Liver (tissue), 3 donors: ENCODE measurements at regions not wholly inside any gene's neighbourhood (a gene's known extent, or its start where the extent isn't known, plus 50 kb on each side); places are given as distances from the start of the nearest gene placed in this dataset.

Experiments used
- ATF3 ChIP-seq: IDR thresholded peaks from 2 replicates; pipeline ENCODE4 v1.6.1; 2016; ENCODE audit warnings: antibody characterized with exemption
- CTCF ChIP-seq: fragments of 150-350 bp; IDR thresholded peaks from 2 replicates; pipeline ENCODE4 v1.5.1; 2017; ENCODE audit warnings: improper control_type of control experiment, low read depth, low read length; ENCODE audit not compliant: missing input control
- FOXA1 ChIP-seq: IDR thresholded peaks from 2 replicates; pipeline ENCODE4 v1.6.1; 2016; ENCODE audit warnings: antibody characterized with exemption
- GABPA ChIP-seq, 2 donors: IDR thresholded peaks in 1 of 2; conservative IDR thresholded peaks in 1 of 2; 2 replicates each; pipeline ENCODE4 v1.6.1; 2016; ENCODE audit warnings: antibody characterized with exemption in 2 of 2, mild to moderate bottlenecking in 1 of 2, moderate library complexity in 1 of 2
- JUND ChIP-seq, 2 donors: IDR thresholded peaks; 2 replicates each; pipeline ENCODE4 v1.6.1; 2016; ENCODE audit warnings: antibody characterized with exemption in 2 of 2
- REST ChIP-seq: IDR thresholded peaks from 2 replicates; pipeline ENCODE4 v1.6.1; 2016; ENCODE audit warnings: antibody characterized with exemption, mild to moderate bottlenecking
- YY1 ChIP-seq: IDR thresholded peaks from 2 replicates; pipeline ENCODE4 v1.6.1; 2016; ENCODE audit warnings: antibody characterized with exemption, mild to moderate bottlenecking
- donor health status: healthy.
- donor health status: healthy.

GRCh38 chr11:128116885-128117284 is 470.5 kb downstream of the ETS1 start:
- TF ChIP-seq JUND (IDR thresholded peaks at IDR 0.05) (no peak), CTCF (no peak), GABPA (IDR thresholded peaks at IDR 0.05 in 1 of 2, conservative IDR thresholded peaks at IDR 0.05 in 1 of 2) (no peak), ATF3 (no peak), REST (no peak), FOXA1 (no peak), YY1 (no peak)
